ENCODE measurements at regions not wholly inside any gene's neighbourhood (a gene's known extent, or its start where the extent isn't known, plus 50 kb on each side); places are given as distances from the start of the nearest gene placed in this dataset.
A peak's percentile ranks its signal among the peaks of the same experiment; 100 is the strongest.

DNA sequence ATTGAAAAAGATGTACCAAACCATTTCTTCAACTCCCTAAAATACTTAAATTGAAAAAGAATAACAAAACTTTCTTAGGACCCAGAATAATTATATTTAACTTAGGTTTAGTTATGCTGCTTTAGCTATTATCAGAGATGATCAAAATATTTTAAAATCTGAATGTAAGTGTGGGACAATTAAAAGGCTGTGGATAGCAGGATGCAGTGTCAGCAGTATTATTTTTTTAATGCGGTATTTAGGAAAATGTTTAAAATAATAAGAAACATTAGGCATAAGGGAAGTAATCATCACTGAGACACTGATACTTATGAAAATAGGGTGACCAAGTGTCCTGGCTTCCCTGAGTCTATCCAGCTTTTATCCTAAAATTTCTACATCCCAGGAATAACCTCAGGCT lies 161.5 kb upstream of the PTCHD4 start:
- no peaks in the 10 kb centered on the region for H3K36me3 ChIP-seq (ENCODE audit: control insufficient read depth in 4 of 4, insufficient read depth in 4 of 4, low read length in 3 of 4)
- no peak overlapping the region for H3K27ac ChIP-seq (ENCODE audit: insufficient read depth in 1 of 2, low read depth in 1 of 2, low read length in 2 of 2, poor library complexity in 1 of 2, severe bottlenecking in 2 of 2)
- no CpG with 5 or more reads among the region's 1 CpG for WGBS (ENCODE audit: insufficient coverage)
- ChIA-PET POLR2A (no interaction called here), CTCF (no interaction called here)
- no peaks in the 10 kb centered on the region for H3K27me3 ChIP-seq (replicated peaks in 2 of 5; ENCODE audit: control insufficient read depth in 4 of 5, insufficient read depth in 5 of 5, low read length in 4 of 5)
- peaks cover 0 to 8% (median 2%) of the 10 kb centered on the region in 5 experiments for H3K9me3 ChIP-seq (ENCODE audit: control extremely low read depth in 1 of 5, control insufficient read depth in 4 of 5, insufficient read depth in 2 of 5, low read depth in 1 of 5, low read length in 4 of 5)
- no peak overlapping the region for H3K4me3 ChIP-seq (ENCODE audit: control insufficient read depth in 1 of 7, extremely low read depth in 1 of 7, insufficient read depth in 4 of 7, low read depth in 2 of 7, low read length in 6 of 7)
- H3K4me1 ChIP-seq (ENCODE audit: control extremely low read depth in 1 of 4, control insufficient read depth in 4 of 4, insufficient read depth in 4 of 4, low read length in 3 of 4): no peaks in the 10 kb centered on the region
- no peak for DNase-seq

DNA sequence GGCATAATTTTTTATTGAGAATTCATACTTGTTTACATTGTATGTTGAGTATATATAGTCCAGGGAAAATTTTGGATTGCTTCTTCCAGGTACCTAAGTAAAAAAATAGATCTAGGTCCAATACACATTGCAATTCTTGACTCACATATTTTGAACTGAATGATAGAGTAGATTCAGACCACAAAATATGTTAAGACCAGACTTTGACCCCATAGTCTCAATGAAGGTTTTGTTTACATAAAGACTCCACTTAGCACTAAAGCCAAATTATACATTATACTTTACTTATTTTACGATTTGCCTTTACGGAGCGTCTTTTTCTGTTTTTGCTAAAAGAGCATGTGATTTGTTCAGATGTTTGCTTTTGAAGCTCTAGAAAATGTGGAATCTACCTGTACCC lies 144.1 kb upstream of the PTCHD4 start:
- Histone ChIP-seq H3K9me3 (ENCODE audit: control extremely low read depth in 1 of 5, control insufficient read depth in 4 of 5, insufficient read depth in 2 of 5, low read depth in 1 of 5, low read length in 4 of 5) (no peaks in the 10 kb centered on the region), H3K27me3 (replicated peaks in 2 of 5; ENCODE audit: control insufficient read depth in 4 of 5, insufficient read depth in 5 of 5, low read length in 4 of 5) (no peaks in the 10 kb centered on the region), H3K4me3 (ENCODE audit: control insufficient read depth in 1 of 7, extremely low read depth in 1 of 7, insufficient read depth in 4 of 7, low read depth in 2 of 7, low read length in 6 of 7) (no peak overlapping the region), H3K36me3 (ENCODE audit: control insufficient read depth in 4 of 4, insufficient read depth in 4 of 4, low read length in 3 of 4) (no peaks in the 10 kb centered on the region), H3K4me1 (ENCODE audit: control extremely low read depth in 1 of 4, control insufficient read depth in 4 of 4, insufficient read depth in 4 of 4, low read length in 3 of 4) (peaks cover 0 to 3% (median 0%) of the 10 kb centered on the region in 4 experiments), H3K27ac (ENCODE audit: insufficient read depth in 1 of 2, low read depth in 1 of 2, low read length in 2 of 2, poor library complexity in 1 of 2, severe bottlenecking in 2 of 2) (no peak overlapping the region)
- no peak for DNase-seq
- WGBS (ENCODE audit: insufficient coverage): no CpG with 5 or more reads among the region's 3 CpGs
- ChIA-PET POLR2A (no interaction called here), CTCF (no interaction called here)

DNA sequence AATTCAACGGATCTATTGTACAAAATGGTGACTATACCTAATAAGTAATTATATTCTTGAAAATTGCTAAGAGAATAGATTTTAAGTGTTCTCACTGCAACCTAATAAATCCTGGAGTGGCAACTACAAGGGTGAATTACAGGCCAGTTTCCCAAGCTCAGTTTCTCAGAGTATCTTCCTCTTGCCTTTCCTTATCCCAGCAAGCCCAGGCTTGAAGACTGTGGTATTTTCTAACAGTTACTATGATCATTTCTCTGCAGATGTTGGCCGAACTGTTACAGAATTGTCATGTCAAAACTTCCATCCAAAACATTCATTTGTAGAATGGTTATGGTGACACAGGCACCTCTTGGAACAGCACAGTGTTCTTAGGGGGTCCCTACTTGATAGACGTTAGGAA lies 138.1 kb upstream of the PTCHD4 start:
- no peaks in the 10 kb centered on the region for H3K36me3 ChIP-seq (ENCODE audit: control insufficient read depth in 4 of 4, insufficient read depth in 4 of 4, low read length in 3 of 4)
- no peaks in the 10 kb centered on the region for H3K27me3 ChIP-seq (replicated peaks in 2 of 5; ENCODE audit: control insufficient read depth in 4 of 5, insufficient read depth in 5 of 5, low read length in 4 of 5)
- ChIA-PET POLR2A (no interaction called here), CTCF (no interaction called here)
- DNase-seq: no peak
- H3K9me3 ChIP-seq (ENCODE audit: control extremely low read depth in 1 of 5, control insufficient read depth in 4 of 5, insufficient read depth in 2 of 5, low read depth in 1 of 5, low read length in 4 of 5): no peaks in the 10 kb centered on the region
- H3K27ac ChIP-seq (ENCODE audit: insufficient read depth in 1 of 2, low read depth in 1 of 2, low read length in 2 of 2, poor library complexity in 1 of 2, severe bottlenecking in 2 of 2): no peak overlapping the region
- WGBS (ENCODE audit: insufficient coverage): no CpG with 5 or more reads among the region's 3 CpGs
- H3K4me3 ChIP-seq (ENCODE audit: control insufficient read depth in 1 of 7, extremely low read depth in 1 of 7, insufficient read depth in 4 of 7, low read depth in 2 of 7, low read length in 6 of 7): no peak overlapping the region
- H3K4me1 ChIP-seq (ENCODE audit: control extremely low read depth in 1 of 4, control insufficient read depth in 4 of 4, insufficient read depth in 4 of 4, low read length in 3 of 4): peaks cover 0 to 3% (median 0%) of the 10 kb centered on the region in 4 experiments

DNA sequence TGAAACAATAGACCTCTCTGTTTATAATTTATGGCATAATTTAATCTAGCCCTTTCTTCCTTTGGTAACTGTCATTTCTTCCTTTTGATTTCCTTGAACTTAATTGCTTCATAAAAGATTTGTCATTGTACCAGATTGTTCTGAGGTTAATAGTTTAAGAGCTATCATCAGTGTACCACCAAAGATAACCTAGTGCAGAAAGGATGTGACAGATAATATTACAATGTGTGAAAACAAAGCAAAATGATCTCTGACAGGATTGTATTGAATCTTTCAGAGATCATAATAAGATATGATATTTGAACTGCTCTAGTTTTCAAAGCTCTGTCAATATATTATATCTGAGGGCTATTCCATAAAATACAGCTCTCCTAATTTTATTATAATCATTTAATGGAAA lies 132.1 kb upstream of the PTCHD4 start:
- CTCF ChIA-PET: no interaction called here
- H3K27me3 ChIP-seq (replicated peaks in 2 of 5; ENCODE audit: control insufficient read depth in 4 of 5, insufficient read depth in 5 of 5, low read length in 4 of 5): no peaks in the 10 kb centered on the region
- no peak for DNase-seq
- H3K9me3 ChIP-seq (ENCODE audit: control extremely low read depth in 1 of 5, control insufficient read depth in 4 of 5, insufficient read depth in 2 of 5, low read depth in 1 of 5, low read length in 4 of 5): no peaks in the 10 kb centered on the region
- no peaks in the 10 kb centered on the region for H3K36me3 ChIP-seq (ENCODE audit: control insufficient read depth in 4 of 4, insufficient read depth in 4 of 4, low read length in 3 of 4)
- H3K27ac ChIP-seq (ENCODE audit: insufficient read depth in 1 of 2, low read depth in 1 of 2, low read length in 2 of 2, poor library complexity in 1 of 2, severe bottlenecking in 2 of 2): no peak overlapping the region
- POLR2A ChIA-PET: no interaction called here
- H3K4me3 ChIP-seq (ENCODE audit: control insufficient read depth in 1 of 7, extremely low read depth in 1 of 7, insufficient read depth in 4 of 7, low read depth in 2 of 7, low read length in 6 of 7): no peak overlapping the region
- no peaks in the 10 kb centered on the region for H3K4me1 ChIP-seq (ENCODE audit: control extremely low read depth in 1 of 4, control insufficient read depth in 4 of 4, insufficient read depth in 4 of 4, low read length in 3 of 4)

DNA sequence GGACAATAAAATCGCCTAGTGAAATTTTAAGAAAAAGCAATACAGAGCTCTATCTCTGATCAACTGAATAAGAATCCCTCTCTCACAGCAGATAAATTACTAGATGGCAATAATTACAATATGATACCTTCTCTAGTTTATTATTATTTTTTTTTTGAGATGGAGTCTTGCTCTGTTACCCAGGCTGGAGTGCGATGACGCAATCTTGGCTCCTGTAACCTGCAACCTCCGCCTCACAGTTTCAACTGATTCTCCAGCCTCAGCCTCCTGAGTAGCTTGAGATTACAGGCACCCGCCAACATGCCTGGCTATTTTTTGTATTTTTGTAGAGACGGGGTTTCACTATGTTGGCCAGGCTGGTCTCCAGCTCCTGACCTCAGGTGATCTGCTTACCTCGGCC lies 129.3 kb upstream of the PTCHD4 start:
- ChIA-PET CTCF (no interaction called here), POLR2A (no interaction called here)
- Histone ChIP-seq H3K27ac (ENCODE audit: insufficient read depth in 1 of 2, low read depth in 1 of 2, low read length in 2 of 2, poor library complexity in 1 of 2, severe bottlenecking in 2 of 2) (no peak overlapping the region), H3K4me1 (ENCODE audit: control extremely low read depth in 1 of 4, control insufficient read depth in 4 of 4, insufficient read depth in 4 of 4, low read length in 3 of 4) (no peaks in the 10 kb centered on the region), H3K27me3 (replicated peaks in 2 of 5; ENCODE audit: control insufficient read depth in 4 of 5, insufficient read depth in 5 of 5, low read length in 4 of 5) (no peaks in the 10 kb centered on the region), H3K4me3 (ENCODE audit: control insufficient read depth in 1 of 7, extremely low read depth in 1 of 7, insufficient read depth in 4 of 7, low read depth in 2 of 7, low read length in 6 of 7) (no peak overlapping the region), H3K9me3 (ENCODE audit: control extremely low read depth in 1 of 5, control insufficient read depth in 4 of 5, insufficient read depth in 2 of 5, low read depth in 1 of 5, low read length in 4 of 5) (peaks cover 0 to 8% (median 0%) of the 10 kb centered on the region in 5 experiments), H3K36me3 (ENCODE audit: control insufficient read depth in 4 of 4, insufficient read depth in 4 of 4, low read length in 3 of 4) (no peaks in the 10 kb centered on the region)
- 100% methylated on average over 5 of the region's 7 CpGs for WGBS (ENCODE audit: insufficient coverage)
- no peak for DNase-seq

DNA sequence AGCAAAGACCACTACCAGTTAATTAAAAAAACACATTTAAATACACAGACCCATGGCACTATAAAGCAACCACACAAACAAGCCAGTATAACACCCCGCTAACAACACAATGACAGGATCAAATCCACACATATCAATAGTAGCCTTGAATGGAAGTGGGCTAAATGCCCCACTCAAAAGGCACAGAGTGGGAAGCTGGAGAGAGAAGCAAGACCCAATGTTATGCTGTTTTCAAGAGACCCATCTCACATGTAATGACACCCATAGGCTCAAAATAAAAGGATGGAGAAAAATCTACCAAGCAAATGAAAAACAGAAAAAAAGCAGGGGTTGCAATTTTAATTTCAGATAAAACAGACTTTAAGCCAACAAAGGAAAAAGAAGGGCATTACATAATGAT lies 125.4 kb upstream of the PTCHD4 start:
- no peaks in the 10 kb centered on the region for H3K36me3 ChIP-seq (ENCODE audit: control insufficient read depth in 4 of 4, insufficient read depth in 4 of 4, low read length in 3 of 4)
- peak in 1 of 3 donors; percentile 10 for DNase-seq
- no peaks in the 10 kb centered on the region for H3K4me1 ChIP-seq (ENCODE audit: control extremely low read depth in 1 of 4, control insufficient read depth in 4 of 4, insufficient read depth in 4 of 4, low read length in 3 of 4)
- CTCF ChIA-PET: no interaction called here
- no peak overlapping the region for H3K4me3 ChIP-seq (ENCODE audit: control insufficient read depth in 1 of 7, extremely low read depth in 1 of 7, insufficient read depth in 4 of 7, low read depth in 2 of 7, low read length in 6 of 7)
- peaks cover 0 to 25% (median 7%) of the 10 kb centered on the region in 5 experiments for H3K9me3 ChIP-seq (ENCODE audit: control extremely low read depth in 1 of 5, control insufficient read depth in 4 of 5, insufficient read depth in 2 of 5, low read depth in 1 of 5, low read length in 4 of 5)
- no peaks in the 10 kb centered on the region for H3K27me3 ChIP-seq (replicated peaks in 2 of 5; ENCODE audit: control insufficient read depth in 4 of 5, insufficient read depth in 5 of 5, low read length in 4 of 5)
- no peak overlapping the region for H3K27ac ChIP-seq (ENCODE audit: insufficient read depth in 1 of 2, low read depth in 1 of 2, low read length in 2 of 2, poor library complexity in 1 of 2, severe bottlenecking in 2 of 2)
- POLR2A ChIA-PET: no interaction called here
- WGBS (ENCODE audit: insufficient coverage): no CpG with 5 or more reads among the region's 1 CpG

DNA sequence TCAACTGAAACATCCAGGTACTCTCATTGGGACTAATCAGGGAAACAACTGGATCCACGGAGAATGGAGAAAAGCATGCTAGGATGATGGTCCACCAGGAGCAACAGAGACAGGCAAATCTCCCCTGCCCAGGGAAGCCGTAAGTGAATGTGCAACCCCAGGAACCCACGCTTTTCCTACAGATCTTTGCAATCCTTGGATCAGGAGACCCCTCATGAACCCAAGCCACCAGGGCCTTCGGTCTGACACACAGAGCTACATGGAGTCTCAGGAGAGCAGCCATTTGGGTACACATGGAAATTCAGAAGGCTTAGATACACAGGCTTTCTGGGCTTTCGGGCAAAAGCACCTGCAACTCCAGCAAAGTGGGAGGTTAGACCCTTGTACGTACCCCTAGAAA lies 122.1 kb upstream of the PTCHD4 start:
- ChIA-PET POLR2A (no interaction called here), CTCF (no interaction called here)
- WGBS (ENCODE audit: insufficient coverage): 97% methylated on average over 6 of the region's 6 CpGs
- H3K4me3 ChIP-seq (ENCODE audit: control insufficient read depth in 1 of 7, extremely low read depth in 1 of 7, insufficient read depth in 4 of 7, low read depth in 2 of 7, low read length in 6 of 7): no peak overlapping the region
- no peak for DNase-seq
- H3K27ac ChIP-seq (ENCODE audit: insufficient read depth in 1 of 2, low read depth in 1 of 2, low read length in 2 of 2, poor library complexity in 1 of 2, severe bottlenecking in 2 of 2): no peak overlapping the region
- peaks cover 0 to 25% (median 7%) of the 10 kb centered on the region in 5 experiments for H3K9me3 ChIP-seq (ENCODE audit: control extremely low read depth in 1 of 5, control insufficient read depth in 4 of 5, insufficient read depth in 2 of 5, low read depth in 1 of 5, low read length in 4 of 5)
- H3K27me3 ChIP-seq (replicated peaks in 2 of 5; ENCODE audit: control insufficient read depth in 4 of 5, insufficient read depth in 5 of 5, low read length in 4 of 5): no peaks in the 10 kb centered on the region
- no peaks in the 10 kb centered on the region for H3K4me1 ChIP-seq (ENCODE audit: control extremely low read depth in 1 of 4, control insufficient read depth in 4 of 4, insufficient read depth in 4 of 4, low read length in 3 of 4)
- no peaks in the 10 kb centered on the region for H3K36me3 ChIP-seq (ENCODE audit: control insufficient read depth in 4 of 4, insufficient read depth in 4 of 4, low read length in 3 of 4)

DNA sequence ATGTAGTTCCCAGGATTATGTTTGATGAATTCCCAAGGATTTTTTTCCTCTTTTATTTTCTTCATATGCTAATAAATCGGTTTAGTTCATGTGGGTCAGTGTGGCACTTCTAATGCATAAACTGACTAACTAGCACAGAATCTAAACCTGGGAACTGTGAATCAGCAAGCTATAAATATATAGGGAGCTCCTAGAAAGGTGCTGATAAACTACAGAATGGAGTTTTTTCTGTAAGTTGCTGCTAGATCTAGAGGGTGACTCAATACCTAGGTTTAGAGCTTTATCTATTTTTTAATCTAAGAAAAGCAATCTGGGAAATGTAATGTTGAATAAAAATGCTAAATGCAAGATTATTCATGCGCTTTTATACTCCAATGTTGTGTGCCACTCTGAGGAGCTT lies 118.8 kb upstream of the PTCHD4 start:
- no peak overlapping the region for H3K4me3 ChIP-seq (ENCODE audit: control insufficient read depth in 1 of 7, extremely low read depth in 1 of 7, insufficient read depth in 4 of 7, low read depth in 2 of 7, low read length in 6 of 7)
- no CpG with 5 or more reads among the region's 2 CpGs for WGBS (ENCODE audit: insufficient coverage)
- H3K27me3 ChIP-seq (replicated peaks in 2 of 5; ENCODE audit: control insufficient read depth in 4 of 5, insufficient read depth in 5 of 5, low read length in 4 of 5): no peaks in the 10 kb centered on the region
- POLR2A ChIA-PET: no interaction called here
- peaks cover 0 to 13% (median 6%) of the 10 kb centered on the region in 5 experiments for H3K9me3 ChIP-seq (ENCODE audit: control extremely low read depth in 1 of 5, control insufficient read depth in 4 of 5, insufficient read depth in 2 of 5, low read depth in 1 of 5, low read length in 4 of 5)
- CTCF ChIA-PET: no interaction called here
- no peak overlapping the region for H3K27ac ChIP-seq (ENCODE audit: insufficient read depth in 1 of 2, low read depth in 1 of 2, low read length in 2 of 2, poor library complexity in 1 of 2, severe bottlenecking in 2 of 2)
- no peaks in the 10 kb centered on the region for H3K36me3 ChIP-seq (ENCODE audit: control insufficient read depth in 4 of 4, insufficient read depth in 4 of 4, low read length in 3 of 4)
- no peaks in the 10 kb centered on the region for H3K4me1 ChIP-seq (ENCODE audit: control extremely low read depth in 1 of 4, control insufficient read depth in 4 of 4, insufficient read depth in 4 of 4, low read length in 3 of 4)
- no peak for DNase-seq
